Pancreas (tissue), 10 donors: ENCODE measurements at regions not wholly inside any gene's neighbourhood (a gene's known extent, or its start where the extent isn't known, plus 50 kb on each side); places are given as distances from the start of the nearest gene placed in this dataset.

Source experiments
- ATAC-seq, 4 donors: fragments of 200-7000 bp; cut with Tn5 transposase; one replicate each; pipeline versions ENCODE4 v1.8.0 to v1.9.1; 2020; ENCODE audit warnings: mild to moderate bottlenecking in 4 of 4, moderate library complexity in 4 of 4
- DNase-seq, 6 donors: peaks; one replicate each; pipeline ENCODE4 v3.0.0-alpha.2; 2020
- FAIRE-seq: peaks from 2 replicates; lab custom pipeline; 2012; peaks lifted over from hg19 to GRCh38; lab: Jason Lieb, UNC
- H3K27ac ChIP-seq, 4 donors: fragments of 200-600 bp; sonication (generic); 1 replicate in 3 of 4; 2 replicates in 1 of 4; pipeline versions ENCODE4 v1.5.0 to v1.8.0; 2020
- H3K27me3 ChIP-seq, 4 donors: fragments of 200-600 bp; one replicate each; pipeline ENCODE4 v1.8.0; 2021
- H3K36me3 ChIP-seq, 3 donors: fragments of 200-600 bp; sonication (generic) in 1 of 3; one replicate each; pipeline versions ENCODE4 v1.5.0 to v1.8.0; 2020 to 2021
- H3K4me1 ChIP-seq, 3 donors: fragments of 200-600 bp; one replicate each; pipeline ENCODE4 v1.8.0; 2021
- H3K4me3 ChIP-seq, 4 donors: fragments of 200-600 bp; sonication (generic) in 2 of 4; one replicate each; pipeline versions ENCODE4 v1.5.0 to v1.8.0; 2020 to 2021
- H3K9me3 ChIP-seq, 4 donors: fragments of 200-600 bp; one replicate each; pipeline ENCODE4 v1.8.0; 2021
- CTCF ChIP-seq, 4 donors: fragments of 200-600 bp; sonication (generic) in 3 of 4; IDR thresholded peaks; one replicate each; pipeline versions ENCODE4 v1.5.0 to v1.8.0; 2021; ENCODE audit warnings: antibody characterized with exemption in 4 of 4
- WGBS, 2 donors: extraction: QIAGEN DNeasy Blood & Tissue Kit; methylation state at CpG; one replicate each; pipeline ENCODE4 v1.1.7; 2013; 5-methylcytosine and 5-hydroxymethylcytosine counted together
- intact Hi-C, 3 donors: fragments of 100-400 bp; cut with DNase I; formaldehyde crosslinking; loops; one replicate each; pipeline versions ENCODE4 v1.11.1 to v1.14.2; 2022
- donor health status: healthy with polysubstance abuse.
- donor health status: DM: no; HTN: no; CAD: no; lungs with moderate emphysema.
- donor health status: DM: no; HTN: no; CAD: no.
- donor health status: control.
- donor health status: control.
- donor health status: Bipolar disorder and iron deficiency.
- donor health status: DM: yes; HTN: yes; CAD: no.
- donor health status: DM: no; HTN: no; CAD: no.
- donor health status: DM: no; HTN: no; CAD: no.
- donor health status: DM: yes; HTN: yes; CAD: no.

GRCh38 chr17:72556944-72557826 lies 436.4 kb downstream of the SOX9 start:
- Histone ChIP-seq H3K4me3 (no peak overlapping the region), H3K27me3 (no peaks in the 10 kb centered on the region), H3K4me1 (peaks cover 0 to 9% (median 0%) of the 10 kb centered on the region in 3 donors), H3K36me3 (no peaks in the 10 kb centered on the region), H3K27ac (no peak overlapping the region), H3K9me3 (no peaks in the 10 kb centered on the region)
- FAIRE-seq (no peak), ATAC-seq (peak; percentile 41 to 73 (median 70)), DNase-seq (peak; percentile 46 to 88 (median 76))
- intact Hi-C loops = no loop called here
- peak; percentile 59 to 85 (median 75) for TF ChIP-seq CTCF (IDR thresholded peaks at IDR 0.05)
- WGBS, 2 donors = 38 to 39% methylated on average over 24 of the region's 24 CpGs

GRCh38 chr17:72558971-72559476 lies 438.2 kb downstream of the SOX9 start:
- H3K36me3 ChIP-seq = no peaks in the 10 kb centered on the region
- FAIRE-seq = no peak
- WGBS, 2 donors = 73 to 82% methylated on average over 10 of the region's 10 CpGs
- no peak overlapping the region for H3K4me3 ChIP-seq
- intact Hi-C loops = no loop called here
- peaks cover 0 to 9% (median 0%) of the 10 kb centered on the region in 3 donors for H3K4me1 ChIP-seq
- no peak for ATAC-seq
- DNase-seq = no peak
- H3K27me3 ChIP-seq = no peaks in the 10 kb centered on the region
- no peak overlapping the region for H3K27ac ChIP-seq
- TF ChIP-seq CTCF (IDR thresholded peaks at IDR 0.05) = no peak
- no peaks in the 10 kb centered on the region for H3K9me3 ChIP-seq

- ATAC-seq = peak; percentile 79 to 90 (median 84)
- peak in 4 of 6 donors; percentile 54 to 81 (median 60) for DNase-seq
- H3K9me3 ChIP-seq = no peaks in the 10 kb centered on the region
- WGBS, 2 donors = 31 to 33% methylated on average over 24 of the region's 24 CpGs
- H3K4me1 ChIP-seq = peaks cover 0 to 9% (median 0%) of the 10 kb centered on the region in 3 donors
- no peak for FAIRE-seq
- no peak overlapping the region for H3K27ac ChIP-seq
- peak; percentile 74 to 85 (median 78) for TF ChIP-seq CTCF (IDR thresholded peaks at IDR 0.05)
- intact Hi-C loops = loop anchor here in 1 of 3 donors (10.0 kb wide), 1 partner anchor 144 kb away; no protein-coding TSS in a partner anchor
- no peaks in the 10 kb centered on the region for H3K36me3 ChIP-seq
- no peak overlapping the region for H3K4me3 ChIP-seq
- no peaks in the 10 kb centered on the region for H3K27me3 ChIP-seq
Measured at GRCh38 chr17:72560303-72561247, 439.8 kb downstream of the SOX9 start.

- Histone ChIP-seq H3K4me1 (peaks cover 0 to 9% (median 0%) of the 10 kb centered on the region in 3 donors), H3K27ac (no peak overlapping the region), H3K4me3 (no peak overlapping the region), H3K36me3 (no peaks in the 10 kb centered on the region), H3K9me3 (no peaks in the 10 kb centered on the region), H3K27me3 (no peaks in the 10 kb centered on the region)
- ATAC-seq = no peak
- no peak for DNase-seq
- WGBS, 2 donors = 50% methylated on average over 5 of the region's 5 CpGs
- no peak for FAIRE-seq
- TF ChIP-seq CTCF (IDR thresholded peaks at IDR 0.05) = peak in 1 of 4 donors; percentile 6
- intact Hi-C loops = loop anchor here in 1 of 3 donors (10.0 kb wide), 1 partner anchor 144 kb away; no protein-coding TSS in a partner anchor
Measured at GRCh38 chr17:72561266-72561665, 440.4 kb downstream of the SOX9 start.
